ENCODE measurements at regions not wholly inside any gene's neighbourhood (a gene's known extent, or its start where the extent isn't known, plus 50 kb on each side); places are given as distances from the start of the nearest gene placed in this dataset.

DNA sequence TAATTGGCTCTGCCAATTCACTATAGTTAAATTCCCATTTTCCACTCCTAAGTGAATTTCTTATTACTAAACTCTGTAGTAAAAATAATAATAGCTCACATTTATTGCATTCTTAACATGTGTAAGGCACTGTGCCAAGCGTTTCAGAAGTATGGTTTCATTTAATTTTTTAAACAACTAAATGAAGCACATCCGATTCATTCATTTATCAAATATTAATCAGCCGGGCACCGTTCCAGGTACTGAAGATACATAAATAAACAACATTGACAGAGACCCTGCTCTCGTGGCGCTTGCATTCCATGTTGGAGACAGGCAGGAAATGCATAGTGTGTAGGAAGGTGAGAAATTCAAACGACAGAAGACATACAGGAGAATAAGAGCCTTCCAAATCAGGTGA lies 423.2 kb upstream of the JARID2 start:
- WGBS (ENCODE audit: low lambda C conversion rate): 49% methylated on average over 7 of the region's 7 CpGs
- no peak overlapping the region for H2AFZ ChIP-seq (ENCODE audit: low read depth)
- H3K9me2 ChIP-seq: no peaks in the 10 kb centered on the region
- no peaks in the 10 kb centered on the region for H3F3A ChIP-seq (replicated peaks; ENCODE audit: insufficient read depth)
- no peaks in the 10 kb centered on the region for H3K36me3 ChIP-seq (replicated peaks in 1 of 2; ENCODE audit: control insufficient read depth in 1 of 2, insufficient read depth in 2 of 2, low read length in 1 of 2)
- H3K27ac ChIP-seq (ENCODE audit: low read depth in 2 of 2, low read length in 1 of 2): no peak overlapping the region
- no peaks in the 10 kb centered on the region for H3K27me3 ChIP-seq (ENCODE audit: insufficient read depth)
- H3K9ac ChIP-seq: no peak overlapping the region
- DNase-seq: no peak
- H3K4me2 ChIP-seq: no peak overlapping the region
- H4K20me1 ChIP-seq (ENCODE audit: insufficient read depth): no peaks in the 10 kb centered on the region
- no peaks in the 10 kb centered on the region for H3K9me3 ChIP-seq
- H3K4me3 ChIP-seq (ENCODE audit: low read depth in 2 of 2, low read length in 1 of 2): no peak overlapping the region
- ChIA-PET POLR2A (no interaction called here), CTCF (no interaction called here)
- TF ChIP-seq FOXM1 (IDR thresholded peaks at IDR 0.05; ENCODE audit: low read depth) (no peak), FOSL2 (IDR thresholded peaks at IDR 0.05; ENCODE audit: borderline replicate concordance, low read depth) (no peak), NRF1 (IDR thresholded peaks at IDR 0.05; ENCODE audit: low read depth, low read length) (no peak), SMC3 (IDR thresholded peaks at IDR 0.05; ENCODE audit: low read depth, low read length) (no peak), EP300 (IDR thresholded peaks at IDR 0.05; ENCODE audit: borderline replicate concordance in 1 of 2, low read depth in 1 of 2, low read length in 1 of 2) (no peak), NFIC (IDR thresholded peaks at IDR 0.05; ENCODE audit: borderline replicate concordance) (no peak), RAD21 (IDR thresholded peaks at IDR 0.05; ENCODE audit: low read length) (no peak), RCOR1 (IDR thresholded peaks at IDR 0.05; ENCODE audit: low read length) (no peak), SIN3A (IDR thresholded peaks at IDR 0.05; ENCODE audit: borderline replicate concordance, low read depth, low read length) (no peak), CHD2 (IDR thresholded peaks at IDR 0.05; ENCODE audit: low read length, partially characterized antibody) (no peak)
- TF ChIP-seq, protein P1, sequence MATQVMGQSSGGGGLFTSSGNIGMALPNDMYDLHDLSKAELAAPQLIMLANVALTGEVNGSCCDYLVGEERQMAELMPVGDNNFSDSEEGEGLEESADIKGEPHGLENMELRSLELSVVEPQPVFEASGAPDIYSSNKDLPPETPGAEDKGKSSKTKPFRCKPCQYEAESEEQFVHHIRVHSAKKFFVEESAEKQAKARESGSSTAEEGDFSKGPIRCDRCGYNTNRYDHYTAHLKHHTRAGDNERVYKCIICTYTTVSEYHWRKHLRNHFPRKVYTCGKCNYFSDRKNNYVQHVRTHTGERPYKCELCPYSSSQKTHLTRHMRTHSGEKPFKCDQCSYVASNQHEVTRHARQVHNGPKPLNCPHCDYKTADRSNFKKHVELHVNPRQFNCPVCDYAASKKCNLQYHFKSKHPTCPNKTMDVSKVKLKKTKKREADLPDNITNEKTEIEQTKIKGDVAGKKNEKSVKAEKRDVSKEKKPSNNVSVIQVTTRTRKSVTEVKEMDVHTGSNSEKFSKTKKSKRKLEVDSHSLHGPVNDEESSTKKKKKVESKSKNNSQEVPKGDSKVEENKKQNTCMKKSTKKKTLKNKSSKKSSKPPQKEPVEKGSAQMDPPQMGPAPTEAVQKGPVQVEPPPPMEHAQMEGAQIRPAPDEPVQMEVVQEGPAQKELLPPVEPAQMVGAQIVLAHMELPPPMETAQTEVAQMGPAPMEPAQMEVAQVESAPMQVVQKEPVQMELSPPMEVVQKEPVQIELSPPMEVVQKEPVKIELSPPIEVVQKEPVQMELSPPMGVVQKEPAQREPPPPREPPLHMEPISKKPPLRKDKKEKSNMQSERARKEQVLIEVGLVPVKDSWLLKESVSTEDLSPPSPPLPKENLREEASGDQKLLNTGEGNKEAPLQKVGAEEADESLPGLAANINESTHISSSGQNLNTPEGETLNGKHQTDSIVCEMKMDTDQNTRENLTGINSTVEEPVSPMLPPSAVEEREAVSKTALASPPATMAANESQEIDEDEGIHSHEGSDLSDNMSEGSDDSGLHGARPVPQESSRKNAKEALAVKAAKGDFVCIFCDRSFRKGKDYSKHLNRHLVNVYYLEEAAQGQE (IDR thresholded peaks at IDR 0.05; ENCODE audit: low read depth, low read length): no peak
- TF ChIP-seq, protein P2, sequence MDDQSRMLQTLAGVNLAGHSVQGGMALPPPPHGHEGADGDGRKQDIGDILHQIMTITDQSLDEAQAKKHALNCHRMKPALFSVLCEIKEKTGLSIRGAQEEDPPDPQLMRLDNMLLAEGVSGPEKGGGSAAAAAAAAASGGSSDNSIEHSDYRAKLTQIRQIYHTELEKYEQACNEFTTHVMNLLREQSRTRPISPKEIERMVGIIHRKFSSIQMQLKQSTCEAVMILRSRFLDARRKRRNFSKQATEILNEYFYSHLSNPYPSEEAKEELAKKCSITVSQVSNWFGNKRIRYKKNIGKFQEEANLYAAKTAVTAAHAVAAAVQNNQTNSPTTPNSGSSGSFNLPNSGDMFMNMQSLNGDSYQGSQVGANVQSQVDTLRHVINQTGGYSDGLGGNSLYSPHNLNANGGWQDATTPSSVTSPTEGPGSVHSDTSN (IDR thresholded peaks at IDR 0.05): no peak
- TF ChIP-seq, protein P3, sequence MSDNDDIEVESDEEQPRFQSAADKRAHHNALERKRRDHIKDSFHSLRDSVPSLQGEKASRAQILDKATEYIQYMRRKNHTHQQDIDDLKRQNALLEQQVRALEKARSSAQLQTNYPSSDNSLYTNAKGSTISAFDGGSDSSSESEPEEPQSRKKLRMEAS (IDR thresholded peaks at IDR 0.05; ENCODE audit: low read depth): no peak
- TF ChIP-seq, protein P4, sequence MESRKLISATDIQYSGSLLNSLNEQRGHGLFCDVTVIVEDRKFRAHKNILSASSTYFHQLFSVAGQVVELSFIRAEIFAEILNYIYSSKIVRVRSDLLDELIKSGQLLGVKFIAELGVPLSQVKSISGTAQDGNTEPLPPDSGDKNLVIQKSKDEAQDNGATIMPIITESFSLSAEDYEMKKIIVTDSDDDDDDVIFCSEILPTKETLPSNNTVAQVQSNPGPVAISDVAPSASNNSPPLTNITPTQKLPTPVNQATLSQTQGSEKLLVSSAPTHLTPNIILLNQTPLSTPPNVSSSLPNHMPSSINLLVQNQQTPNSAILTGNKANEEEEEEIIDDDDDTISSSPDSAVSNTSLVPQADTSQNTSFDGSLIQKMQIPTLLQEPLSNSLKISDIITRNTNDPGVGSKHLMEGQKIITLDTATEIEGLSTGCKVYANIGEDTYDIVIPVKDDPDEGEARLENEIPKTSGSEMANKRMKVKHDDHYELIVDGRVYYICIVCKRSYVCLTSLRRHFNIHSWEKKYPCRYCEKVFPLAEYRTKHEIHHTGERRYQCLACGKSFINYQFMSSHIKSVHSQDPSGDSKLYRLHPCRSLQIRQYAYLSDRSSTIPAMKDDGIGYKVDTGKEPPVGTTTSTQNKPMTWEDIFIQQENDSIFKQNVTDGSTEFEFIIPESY (IDR thresholded peaks at IDR 0.05; ENCODE audit: borderline replicate concordance, low read depth): no peak
- no peaks in the 10 kb centered on the region; a peak in 1 of 4 replicates for H3K4me1 ChIP-seq (ENCODE audit: control insufficient read depth in 1 of 2, insufficient read depth in 2 of 2, low read depth in 1 of 2, low read length in 1 of 2)
- H3K79me2 ChIP-seq (ENCODE audit: insufficient read depth): no peaks in the 10 kb centered on the region

All from SK-N-SH (cell line).